IMR-90 (cell line): ENCODE measurements at regions not wholly inside any gene's neighbourhood (a gene's known extent, or its start where the extent isn't known, plus 50 kb on each side); places are given as distances from the start of the nearest gene placed in this dataset.

Experiments
- RAD21 ChIP-seq: IDR thresholded peaks from 2 replicates; pipeline ENCODE4 v1.6.1; 2012; ENCODE audit warnings: low read length, improper control_type of control experiment
- SMC3 ChIP-seq: fragments of 150-350 bp; IDR thresholded peaks from 2 replicates; pipeline ENCODE4 v1.6.1; 2016; ENCODE audit warnings: low read depth, mild to moderate bottlenecking, antibody characterized with exemption, low read length, moderate library complexity

GRCh38 chr18:78611201-78611800, 368.3 kb upstream of the SALL3 start:
- TF ChIP-seq SMC3 (no peak), RAD21 (no peak)
